ENCODE measurements at regions not wholly inside any gene's neighbourhood (a gene's known extent, or its start where the extent isn't known, plus 50 kb on each side); places are given as distances from the start of the nearest gene placed in this dataset.

GRCh38 chr5:164581889-164582288 is 1076.5 kb downstream of the MAT2B start:
- Histone ChIP-seq H3K36me3 (ENCODE audit: insufficient read depth, low read length) (no peaks in the 10 kb centered on the region), H3F3A (ENCODE audit: insufficient read depth, low read length) (no peaks in the 10 kb centered on the region), H3K4me3 (ENCODE audit: low read depth, low read length, poor library complexity, severe bottlenecking) (no peak overlapping the region), H3K9me3 (ENCODE audit: low read length) (no peaks in the 10 kb centered on the region), H3K4me1 (ENCODE audit: insufficient read depth, low read length, severe bottlenecking) (no peaks in the 10 kb centered on the region), H3K27ac (ENCODE audit: low read depth, low read length, poor library complexity, severe bottlenecking) (no peak overlapping the region), H4K20me1 (ENCODE audit: insufficient read depth, low read length) (no peaks in the 10 kb centered on the region), H3K9ac (ENCODE audit: low read length) (no peak overlapping the region), H3K79me2 (ENCODE audit: insufficient read depth, low read length) (no peaks in the 10 kb centered on the region), H3K4me2 (ENCODE audit: low read length) (no peak overlapping the region), H3K27me3 (ENCODE audit: insufficient read depth, low read length) (no peaks in the 10 kb centered on the region), H2AFZ (ENCODE audit: low read length) (no peak overlapping the region), H3K9me2 (ENCODE audit: low read depth, low read length) (no peaks in the 10 kb centered on the region)
- no peak for TF ChIP-seq CTCF (IDR thresholded peaks at IDR 0.05; ENCODE audit: low read length)
- TF ChIP-seq EZH2 (IDR thresholded peaks at IDR 0.05; ENCODE audit: borderline replicate concordance, low read length): no peak

- Histone ChIP-seq H3K9me3 (ENCODE audit: low read length) (no peaks in the 10 kb centered on the region), H3K4me1 (ENCODE audit: insufficient read depth, low read length, severe bottlenecking) (no peaks in the 10 kb centered on the region), H3F3A (ENCODE audit: insufficient read depth, low read length) (no peaks in the 10 kb centered on the region), H3K9me2 (ENCODE audit: low read depth, low read length) (no peaks in the 10 kb centered on the region; the same call in 1 of the 2 replicates), H3K27ac (ENCODE audit: low read depth, low read length, poor library complexity, severe bottlenecking) (no peak overlapping the region), H3K9ac (ENCODE audit: low read length) (no peak overlapping the region), H3K27me3 (ENCODE audit: insufficient read depth, low read length) (no peaks in the 10 kb centered on the region), H3K4me3 (ENCODE audit: low read depth, low read length, poor library complexity, severe bottlenecking) (no peak overlapping the region), H3K79me2 (ENCODE audit: insufficient read depth, low read length) (no peaks in the 10 kb centered on the region), H3K4me2 (ENCODE audit: low read length) (no peak overlapping the region), H2AFZ (ENCODE audit: low read length) (no peak overlapping the region), H3K36me3 (ENCODE audit: insufficient read depth, low read length) (no peaks in the 10 kb centered on the region), H4K20me1 (ENCODE audit: insufficient read depth, low read length) (no peaks in the 10 kb centered on the region)
- no peak for TF ChIP-seq CTCF (IDR thresholded peaks at IDR 0.05; ENCODE audit: low read length)
- no peak for TF ChIP-seq EZH2 (IDR thresholded peaks at IDR 0.05; ENCODE audit: borderline replicate concordance, low read length)
These were observed 1088.6 kb downstream of the MAT2B start for GRCh38 chr5:164593982-164594381.

- no peaks in the 10 kb centered on the region for H3K9me3 ChIP-seq (ENCODE audit: low read length)
- no peak overlapping the region for H3K4me3 ChIP-seq (ENCODE audit: low read depth, low read length, poor library complexity, severe bottlenecking)
- H3K79me2 ChIP-seq (ENCODE audit: insufficient read depth, low read length): no peaks in the 10 kb centered on the region
- H3K4me1 ChIP-seq (ENCODE audit: insufficient read depth, low read length, severe bottlenecking): no peaks in the 10 kb centered on the region
- no peaks in the 10 kb centered on the region for H3F3A ChIP-seq (ENCODE audit: insufficient read depth, low read length)
- H3K27me3 ChIP-seq (ENCODE audit: insufficient read depth, low read length): no peaks in the 10 kb centered on the region
- H3K4me2 ChIP-seq (ENCODE audit: low read length): no peak overlapping the region
- no peaks in the 10 kb centered on the region for H3K36me3 ChIP-seq (ENCODE audit: insufficient read depth, low read length)
- H3K9me2 ChIP-seq (ENCODE audit: low read depth, low read length): no peaks in the 10 kb centered on the region
- H3K27ac ChIP-seq (ENCODE audit: low read depth, low read length, poor library complexity, severe bottlenecking): no peak overlapping the region
- H3K9ac ChIP-seq (ENCODE audit: low read length): no peak overlapping the region
- H2AFZ ChIP-seq (ENCODE audit: low read length): no peak overlapping the region
- H4K20me1 ChIP-seq (ENCODE audit: insufficient read depth, low read length): no peaks in the 10 kb centered on the region
- TF ChIP-seq EZH2 (IDR thresholded peaks at IDR 0.05; ENCODE audit: borderline replicate concordance, low read length): no peak
- peak; percentile 64 for TF ChIP-seq CTCF (IDR thresholded peaks at IDR 0.05; ENCODE audit: low read length)
These were observed 1092.0 kb downstream of the MAT2B start for GRCh38 chr5:164597293-164597900.
